Cardiac fibroblast (primary cell): ENCODE measurements at regions not wholly inside any gene's neighbourhood (a gene's known extent, or its start where the extent isn't known, plus 50 kb on each side); places are given as distances from the start of the nearest gene placed in this dataset.

Source experiments
- DNase-seq, 2 donors: peaks; one replicate each; pipeline versions ENCODE4 v3.0.0 to v3.0.0-alpha.2; 2010; ENCODE audit warnings: low read depth in 2 of 2
- H3K4me3 ChIP-seq, 2 donors: replicated peaks in 1 of 2; 1 replicate in 1 of 2; 2 replicates in 1 of 2; pipeline ENCODE4 v1.5.1; 2011; ENCODE audit warnings: low read depth in 2 of 2, low read length in 2 of 2, mild to moderate bottlenecking in 2 of 2, moderate library complexity in 1 of 2
- CTCF ChIP-seq: IDR thresholded peaks from one replicate; pipeline ENCODE4 v1.5.1; 2011; ENCODE audit warnings: low read depth, mild to moderate bottlenecking, low read length, inconsistent platforms

- DNase-seq, result no peak
- TF ChIP-seq CTCF, result no peak
- no peak overlapping the region for H3K4me3 ChIP-seq
These were observed 725.2 kb downstream of the CPS1 start for GRCh38 chr2:211281430-211282073.

DNA sequence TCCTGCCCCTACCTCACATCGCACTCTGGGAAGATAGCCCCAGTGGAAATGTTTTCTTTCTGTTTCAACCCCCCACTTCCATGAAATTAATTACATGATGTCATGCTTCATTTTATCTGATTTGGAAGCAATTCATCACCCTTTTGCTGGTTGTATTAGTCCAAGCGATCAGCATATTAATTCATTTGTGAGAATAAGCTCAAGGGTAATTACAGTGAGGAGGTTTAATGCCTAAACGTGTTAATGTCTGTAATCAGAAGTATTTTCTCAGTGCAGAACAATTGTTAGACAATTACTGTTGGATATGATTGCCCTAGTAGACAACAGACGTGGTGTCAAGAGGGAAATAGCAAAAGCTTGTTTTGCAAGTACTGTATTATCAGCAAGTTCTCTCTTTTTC, 746.3 kb downstream of the CPS1 start:
- H3K4me3 ChIP-seq, result no peak overlapping the region
- no peak for DNase-seq
- no peak for TF ChIP-seq CTCF

- H3K4me3 ChIP-seq, result no peak overlapping the region
- DNase-seq, result no peak
- no peak for TF ChIP-seq CTCF
These were observed 750.5 kb downstream of the CPS1 start for GRCh38 chr2:211306929-211307328.
